HG02973 (cell line): ENCODE measurements at regions not wholly inside any gene's neighbourhood (a gene's known extent, or its start where the extent isn't known, plus 50 kb on each side); places are given as distances from the start of the nearest gene placed in this dataset.

Experiments
- ATAC-seq: cut with Tn5 transposase; IDR thresholded peaks from one replicate; pipeline ENCODE4 v1.9.1; 2021; ENCODE audit warnings: moderate library complexity; ENCODE audit not compliant: unreplicated experiment

DNA sequence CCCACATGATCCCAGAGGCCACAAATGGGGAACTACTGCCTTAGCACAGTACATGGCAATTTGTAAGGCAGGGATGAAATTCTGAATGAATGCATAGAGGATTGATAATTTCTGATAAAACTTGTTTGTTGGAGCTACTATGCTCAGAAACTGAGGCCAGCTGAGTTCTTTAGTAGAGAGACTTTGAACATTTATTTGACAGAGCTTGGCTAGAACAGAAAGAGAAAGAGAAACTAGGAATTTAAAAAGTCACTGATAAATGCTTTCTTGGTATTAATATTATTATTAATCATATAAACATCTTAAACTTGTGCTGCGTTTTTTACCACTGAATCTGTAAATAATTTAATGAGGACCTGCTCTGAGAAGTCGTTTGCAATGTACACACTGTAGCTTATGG, 923.7 kb upstream of the CNTNAP5 start:
- ATAC-seq: no peak

DNA sequence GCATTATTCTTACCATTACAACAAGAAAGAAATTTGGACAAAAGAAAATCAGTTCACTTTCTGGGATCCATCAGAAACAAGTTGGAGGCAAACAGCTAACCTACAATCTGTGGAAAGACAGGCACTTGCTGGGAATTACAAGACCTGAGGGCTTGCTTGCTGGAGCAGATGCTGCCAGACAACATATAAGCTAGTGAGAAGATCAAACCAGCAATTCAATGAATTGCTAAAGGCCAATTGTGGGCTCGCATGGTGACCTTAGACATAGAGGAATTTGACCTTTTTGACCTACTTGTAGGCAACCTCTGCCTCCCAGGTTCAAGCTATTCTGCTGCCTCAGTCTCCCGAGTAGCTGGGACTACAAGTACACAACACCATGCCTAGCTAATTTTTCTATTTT, 921.2 kb upstream of the CNTNAP5 start:
- ATAC-seq: no peak

- ATAC-seq: no peak
Observed at GRCh38 chr2:123116595-123116994, 908.5 kb upstream of the CNTNAP5 start.

- ATAC-seq: no peak
Observed at GRCh38 chr2:123127236-123127635, 897.9 kb upstream of the CNTNAP5 start.

- ATAC-seq: no peak
Observed at GRCh38 chr2:123128951-123129350, 896.1 kb upstream of the CNTNAP5 start.

GRCh38 chr2:123136419-123136818, 888.7 kb upstream of the CNTNAP5 start:
- no peak for ATAC-seq

DNA sequence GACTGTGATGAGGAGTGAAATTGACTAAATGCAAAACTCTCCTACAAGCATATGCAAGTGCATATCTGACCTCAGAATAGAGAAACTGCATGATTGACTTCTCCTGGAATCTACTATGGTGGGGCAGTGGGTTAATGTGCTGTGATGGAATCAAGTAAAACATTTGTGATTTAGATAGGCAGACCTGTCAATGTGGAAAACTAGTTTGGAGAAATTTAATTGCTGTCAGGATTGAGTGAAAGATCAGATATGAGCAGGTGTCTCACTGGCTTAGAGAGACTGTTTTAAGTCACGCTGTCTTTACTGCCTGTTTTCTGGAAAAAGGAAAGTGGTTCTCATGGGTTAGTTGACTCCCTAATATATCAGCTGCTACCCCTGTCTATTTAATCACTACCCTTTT, 881.0 kb upstream of the CNTNAP5 start:
- ATAC-seq: no peak

GRCh38 chr2:123153041-123153440, 872.0 kb upstream of the CNTNAP5 start:
- no peak for ATAC-seq

- no peak for ATAC-seq
Observed at GRCh38 chr2:123154195-123154594, 870.9 kb upstream of the CNTNAP5 start.

DNA sequence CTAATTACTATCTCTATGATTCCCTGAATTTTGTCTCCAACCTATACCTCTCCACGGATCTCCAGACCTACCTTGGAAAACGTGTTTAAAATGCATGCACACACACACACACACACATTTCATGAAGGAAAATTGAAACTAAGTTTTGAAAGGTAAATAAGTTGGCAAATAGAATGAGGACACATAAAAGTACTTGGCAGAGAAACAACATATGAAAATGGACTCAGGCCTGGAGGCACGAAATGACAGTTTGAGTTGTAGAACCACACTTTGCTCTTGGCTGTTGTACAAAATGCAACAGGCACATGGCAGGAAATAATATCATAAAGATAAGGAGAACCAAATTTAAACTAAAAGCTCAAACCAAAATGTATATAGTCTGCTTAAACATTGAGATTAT, 868.1 kb upstream of the CNTNAP5 start:
- ATAC-seq: no peak

GRCh38 chr2:123162400-123163016, 862.6 kb upstream of the CNTNAP5 start:
- no peak for ATAC-seq

GRCh38 chr2:123163398-123163797, 861.7 kb upstream of the CNTNAP5 start:
- no peak for ATAC-seq

DNA sequence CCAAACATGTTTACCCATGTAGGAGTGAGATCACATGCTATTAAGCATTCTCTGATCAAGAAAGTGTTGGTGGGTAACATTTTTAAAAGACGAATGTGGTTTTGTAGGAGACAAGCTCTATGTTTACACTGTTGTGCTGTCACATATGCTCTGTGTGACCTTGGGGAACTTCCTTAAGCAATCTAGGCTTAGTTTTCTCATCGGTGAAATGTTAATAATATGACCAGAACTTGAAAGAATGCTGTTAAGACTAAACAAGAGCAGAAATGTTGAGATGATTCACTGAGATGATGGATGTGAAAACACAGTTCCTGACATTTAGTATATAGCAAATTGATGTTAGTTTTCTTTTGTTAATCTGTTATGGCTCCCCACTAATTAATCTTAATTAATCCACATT, 860.9 kb upstream of the CNTNAP5 start:
- no peak for ATAC-seq

DNA sequence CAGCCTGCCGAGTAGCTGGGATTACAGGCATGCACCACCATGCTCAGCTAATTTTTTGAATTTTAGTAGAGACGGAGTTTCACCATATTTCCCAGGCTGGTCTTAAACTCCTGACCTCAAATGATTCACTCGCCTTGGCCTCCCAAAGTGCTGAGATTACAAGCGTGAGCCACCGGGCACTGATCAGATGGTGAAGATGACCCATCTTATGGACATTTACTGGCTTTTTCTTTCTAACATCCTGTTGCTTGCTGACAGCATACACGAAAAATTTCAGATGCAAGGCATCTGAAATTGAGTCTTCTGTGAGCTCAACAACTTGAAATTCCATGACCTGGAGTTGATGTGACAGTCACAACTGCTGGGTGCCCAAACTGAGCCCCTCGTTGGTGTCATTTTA, 859.5 kb upstream of the CNTNAP5 start:
- no peak for ATAC-seq

- ATAC-seq: no peak
Observed at GRCh38 chr2:123179526-123179925, 845.6 kb upstream of the CNTNAP5 start.

GRCh38 chr2:123195957-123196356, 829.1 kb upstream of the CNTNAP5 start:
- no peak for ATAC-seq

DNA sequence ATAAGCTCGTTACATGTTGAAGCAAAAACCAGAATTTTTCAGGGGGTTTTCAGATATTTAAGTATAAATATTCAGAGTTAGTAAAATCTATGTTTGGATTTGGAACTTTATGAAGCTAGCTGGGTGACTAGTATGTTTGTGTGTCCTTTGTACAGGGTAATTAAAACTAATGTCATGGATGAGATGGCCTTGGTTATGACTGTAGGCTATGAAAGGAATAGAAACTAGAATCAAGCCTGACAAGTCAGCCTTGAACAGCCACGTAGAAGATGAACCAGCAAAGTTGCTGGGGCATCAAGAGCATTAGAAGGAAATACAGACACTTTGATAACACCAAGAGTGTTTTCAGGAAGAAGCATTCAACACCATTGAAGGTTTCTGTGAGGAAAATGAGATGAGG, 825.1 kb upstream of the CNTNAP5 start:
- no peak for ATAC-seq

GRCh38 chr2:123207245-123207644, 817.8 kb upstream of the CNTNAP5 start:
- ATAC-seq: no peak

- no peak for ATAC-seq
Observed at GRCh38 chr2:123209202-123209601, 815.9 kb upstream of the CNTNAP5 start.

GRCh38 chr2:123211181-123211580, 813.9 kb upstream of the CNTNAP5 start:
- no peak for ATAC-seq

- ATAC-seq: no peak
Observed at GRCh38 chr2:123245156-123245555, 779.9 kb upstream of the CNTNAP5 start.

- no peak for ATAC-seq
Observed at GRCh38 chr2:123258877-123259539, 766.1 kb upstream of the CNTNAP5 start.

DNA sequence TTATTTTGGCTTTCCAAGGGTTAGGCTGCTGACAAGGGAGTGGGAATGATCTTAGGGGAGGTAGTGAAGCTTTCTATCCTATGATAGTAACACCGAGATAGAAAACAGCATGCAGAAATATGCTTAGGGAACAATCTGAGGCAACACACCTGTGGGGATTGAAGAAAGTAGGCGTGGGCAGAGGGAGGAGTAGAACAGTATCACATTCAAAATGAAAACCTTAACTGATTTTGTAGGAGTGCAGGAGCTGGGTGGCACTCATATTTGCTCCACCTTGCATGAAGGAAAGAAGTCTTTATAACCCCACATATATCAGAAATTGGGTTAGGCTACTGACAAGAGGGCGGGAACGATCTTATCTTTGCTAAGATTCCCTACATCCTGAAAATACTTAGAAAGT, 762.2 kb upstream of the CNTNAP5 start:
- ATAC-seq: no peak
